CD4-positive, alpha-beta T cell treated with Interleukin-6 at 100 ng/mL for 8 hours (primary cell): ENCODE measurements at regions not wholly inside any gene's neighbourhood (a gene's known extent, or its start where the extent isn't known, plus 50 kb on each side); places are given as distances from the start of the nearest gene placed in this dataset.
"Not testable (repeated sequence)": the region's sequence is repeated elsewhere in the genome, so short reads cannot be mapped to it uniquely, and the experiment has no call there.

Source experiments
- DNase-seq: peaks from one replicate; pipeline ENCODE4 v3.0.0-alpha.2; 2020; ENCODE audit warnings: mixed read lengths, low spot score

GRCh38 chr19:29054886-29055675, 157.9 kb downstream of the UQCRFS1 start:
- no peak for DNase-seq

GRCh38 chr19:29048873-29049272, 164.1 kb downstream of the UQCRFS1 start:
- no peak for DNase-seq

- no peak for DNase-seq
Measured at GRCh38 chr19:29045679-29046254, 167.2 kb downstream of the UQCRFS1 start.

GRCh38 chr19:29044037-29044436, 168.9 kb downstream of the UQCRFS1 start:
- no peak for DNase-seq

- no peak for DNase-seq
Measured at GRCh38 chr19:29042450-29042849, 170.5 kb downstream of the UQCRFS1 start.

- no peak for DNase-seq
Measured at GRCh38 chr19:29040951-29041350, 172.0 kb downstream of the UQCRFS1 start.

- no peak for DNase-seq
Measured at GRCh38 chr19:29040292-29040691, 172.7 kb downstream of the UQCRFS1 start.

GRCh38 chr19:29039036-29039435, 173.9 kb downstream of the UQCRFS1 start:
- not testable (repeated sequence) for DNase-seq

- DNase-seq, result no peak
Measured at GRCh38 chr19:29031216-29031615, 181.7 kb downstream of the UQCRFS1 start.

- DNase-seq, result no peak
Measured at GRCh38 chr19:29029268-29029958, 183.5 kb downstream of the UQCRFS1 start.

GRCh38 chr19:29022599-29022998, 190.4 kb downstream of the UQCRFS1 start:
- no peak for DNase-seq

- DNase-seq, result no peak
Measured at GRCh38 chr19:29022165-29022564, 190.8 kb downstream of the UQCRFS1 start.

GRCh38 chr19:29021232-29021916, 191.6 kb downstream of the UQCRFS1 start:
- DNase-seq, result no peak

GRCh38 chr19:29019403-29019802, 193.5 kb downstream of the UQCRFS1 start:
- no peak for DNase-seq

- no peak for DNase-seq
Measured at GRCh38 chr19:29018542-29018941, 194.4 kb downstream of the UQCRFS1 start.

GRCh38 chr19:29017788-29018187, 195.2 kb downstream of the UQCRFS1 start:
- DNase-seq, result no peak

GRCh38 chr19:29016926-29017760, 195.8 kb downstream of the UQCRFS1 start:
- no peak for DNase-seq

- no peak for DNase-seq
Measured at GRCh38 chr19:29016353-29016752, 196.6 kb downstream of the UQCRFS1 start.

- DNase-seq, result no peak
Measured at GRCh38 chr19:29015569-29015968, 197.4 kb downstream of the UQCRFS1 start.

GRCh38 chr19:29014857-29015436, 198.0 kb downstream of the UQCRFS1 start:
- no peak for DNase-seq

GRCh38 chr19:29013988-29014387, 199.0 kb downstream of the UQCRFS1 start:
- no peak for DNase-seq
